HG03558 (cell line): ENCODE measurements at regions not wholly inside any gene's neighbourhood (a gene's known extent, or its start where the extent isn't known, plus 50 kb on each side); places are given as distances from the start of the nearest gene placed in this dataset.

ENCODE experiments used
- ATAC-seq: cut with Tn5 transposase; IDR thresholded peaks from one replicate; pipeline ENCODE4 v1.9.1; 2021; ENCODE audit warnings: moderate number of reproducible peaks; ENCODE audit not compliant: unreplicated experiment; ENCODE audit errors: extremely low read depth

- ATAC-seq: no peak
These were observed 91.5 kb upstream of the ELL2 start for GRCh38 chr5:96053063-96053735.

- ATAC-seq: no peak
These were observed 90.7 kb upstream of the ELL2 start for GRCh38 chr5:96052374-96052773.

DNA sequence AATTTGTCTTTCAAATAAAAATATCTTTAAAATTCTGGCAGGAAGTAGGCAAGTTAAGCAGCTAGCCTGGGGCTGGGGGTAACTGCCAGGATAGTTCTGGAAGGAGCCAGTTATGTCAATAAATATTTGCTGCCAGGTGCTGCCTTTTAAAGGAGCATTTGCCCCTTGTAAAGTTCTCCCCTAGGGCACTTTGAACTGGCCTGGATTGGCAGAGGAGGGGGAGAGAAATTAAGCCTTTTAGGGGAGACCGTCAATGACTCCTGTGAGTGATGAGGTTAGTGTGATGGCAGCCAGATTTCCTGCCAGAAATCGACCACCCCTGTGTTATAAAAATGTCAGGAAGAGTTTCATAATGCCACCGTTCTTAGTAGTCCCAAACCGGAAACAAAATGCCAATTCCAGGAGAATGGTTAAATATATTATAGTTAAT is 89.8 kb upstream of the ELL2 start:
- no peak for ATAC-seq

DNA sequence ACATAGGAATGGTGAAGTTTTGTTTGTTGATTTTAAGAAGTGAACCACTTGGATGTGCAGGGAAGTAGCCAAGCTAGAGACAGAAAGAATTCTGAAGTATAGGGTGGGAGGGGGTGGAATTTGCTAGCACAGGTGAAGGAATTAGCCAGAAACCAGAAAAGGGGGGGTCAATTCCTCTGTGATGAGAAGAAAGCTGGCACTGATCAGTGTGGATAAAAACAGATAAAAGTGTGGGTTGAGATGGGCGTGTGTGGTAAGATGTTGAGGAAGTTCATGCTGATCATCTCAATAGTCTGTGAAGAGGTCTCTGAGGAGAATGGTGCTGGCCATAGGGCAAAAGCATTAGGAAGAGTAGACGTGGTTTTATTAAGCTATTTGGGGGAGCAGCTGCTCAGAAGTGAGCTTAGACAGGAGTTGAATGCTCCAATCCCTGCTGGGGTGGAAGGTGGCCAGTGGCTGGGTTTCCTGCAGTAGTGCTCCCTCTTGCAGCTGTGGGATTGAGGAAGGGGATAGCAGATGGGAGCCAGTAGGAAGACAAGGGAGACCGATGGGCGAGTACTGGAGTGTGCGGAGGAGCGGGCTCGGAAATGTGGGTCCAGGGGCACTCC is 88.7 kb upstream of the ELL2 start:
- ATAC-seq: no peak

DNA sequence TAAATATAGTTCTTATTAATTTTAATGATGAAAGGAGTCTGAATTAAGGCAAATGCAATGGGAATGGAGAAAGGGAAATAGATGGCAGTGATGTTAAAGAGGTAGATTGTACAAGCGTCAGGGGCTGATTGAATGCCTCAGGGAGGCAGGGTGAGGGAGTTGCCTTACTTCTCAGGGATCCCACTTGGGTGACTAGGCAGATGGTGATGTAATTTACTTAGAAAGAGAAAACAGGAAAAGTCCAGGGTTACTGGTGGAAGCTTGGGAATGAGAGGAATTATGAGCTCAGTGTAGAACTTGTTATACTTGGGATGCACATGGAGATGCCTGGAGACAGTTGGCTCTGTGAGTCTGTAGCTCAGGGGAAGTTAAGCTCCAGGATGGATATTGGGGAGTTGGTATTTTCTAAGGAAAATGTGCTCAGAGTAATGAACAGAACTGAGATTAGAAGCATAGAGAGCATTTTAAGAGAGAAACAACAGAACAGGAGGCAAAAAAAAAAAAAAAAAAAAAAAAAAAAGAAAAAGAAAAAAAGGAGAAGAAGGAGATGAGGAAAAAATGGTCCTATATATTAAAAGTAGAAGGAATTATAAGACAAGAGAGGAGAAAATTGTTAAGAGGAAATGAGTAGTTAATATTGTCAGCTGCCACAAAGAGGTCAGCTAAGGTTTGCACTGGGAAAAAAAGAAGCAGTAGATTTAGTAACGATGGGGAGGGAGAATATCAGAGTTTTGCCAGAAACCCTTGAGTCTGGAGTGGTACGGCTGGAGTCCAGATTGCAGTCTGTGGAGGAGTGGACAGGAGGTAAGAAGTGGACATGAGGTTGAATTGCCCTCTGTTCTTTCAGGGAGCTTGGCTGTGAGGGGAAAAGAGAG is 88.0 kb upstream of the ELL2 start:
- ATAC-seq: no peak

- ATAC-seq: no peak
These were observed 87.1 kb upstream of the ELL2 start for GRCh38 chr5:96048763-96049162.

- no peak for ATAC-seq
These were observed 84.2 kb upstream of the ELL2 start for GRCh38 chr5:96045888-96046287.

DNA sequence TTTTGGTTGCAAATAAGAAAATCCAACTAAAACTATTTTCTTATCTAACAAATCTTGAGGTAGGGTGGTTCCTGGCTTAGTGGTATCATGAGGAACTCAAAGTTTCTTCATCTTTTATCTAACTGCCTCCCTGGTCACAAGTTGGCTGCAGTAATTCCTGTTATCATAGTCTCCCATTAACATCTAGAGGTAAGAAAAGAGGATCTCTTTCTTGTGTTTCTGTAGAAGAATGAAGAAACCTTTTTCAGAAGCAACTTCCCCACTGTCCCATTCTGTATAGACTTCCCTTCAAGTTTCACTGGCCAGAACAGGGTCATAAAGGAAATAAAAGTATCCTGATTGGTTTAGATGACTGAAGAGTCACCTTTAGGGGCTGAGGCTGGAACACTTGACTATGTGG is 81.8 kb upstream of the ELL2 start:
- no peak for ATAC-seq

GRCh38 chr5:96037128-96037527 is 75.5 kb upstream of the ELL2 start:
- no peak for ATAC-seq

DNA sequence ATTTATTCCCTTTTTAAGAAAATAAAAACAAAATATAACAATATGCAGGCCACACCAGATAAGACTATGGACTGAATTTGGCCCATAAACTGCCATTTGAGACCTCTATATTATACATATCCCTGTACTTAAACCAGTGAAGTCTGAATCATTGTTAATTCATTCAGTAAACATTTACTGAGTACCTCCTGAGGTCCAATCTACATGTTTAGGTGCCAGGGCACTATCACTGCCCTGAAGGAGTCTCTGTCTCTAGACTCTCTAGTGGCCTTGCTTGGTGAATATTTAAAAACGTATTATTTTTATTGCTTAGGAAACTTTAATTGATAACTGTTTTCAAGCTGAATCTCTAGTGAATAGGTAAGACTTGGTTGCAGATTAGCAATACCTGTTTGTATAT is 74.7 kb upstream of the ELL2 start:
- ATAC-seq: no peak

- no peak for ATAC-seq
These were observed 74.1 kb upstream of the ELL2 start for GRCh38 chr5:96035796-96036195.

DNA sequence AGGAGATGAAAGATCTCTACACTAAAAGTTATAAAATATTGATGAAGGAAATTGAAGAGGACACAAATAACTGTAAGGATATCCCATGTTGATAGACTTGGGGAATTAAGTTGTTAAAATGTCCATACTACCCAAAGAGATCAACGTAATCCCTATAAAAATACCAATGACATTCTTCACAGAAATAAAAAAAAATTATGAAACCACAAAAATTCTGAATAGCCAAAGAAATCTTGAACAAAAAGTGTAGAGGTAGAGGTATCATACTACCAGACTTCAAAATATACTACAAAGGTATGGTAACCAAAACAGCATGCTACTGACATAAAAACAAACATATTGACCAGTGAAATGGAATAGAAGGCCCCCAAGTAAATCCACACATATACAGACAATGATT is 71.5 kb upstream of the ELL2 start:
- ATAC-seq: no peak

- ATAC-seq: no peak
These were observed 70.2 kb upstream of the ELL2 start for GRCh38 chr5:96031811-96032261.

- no peak for ATAC-seq
These were observed 69.5 kb upstream of the ELL2 start for GRCh38 chr5:96031180-96031579.

DNA sequence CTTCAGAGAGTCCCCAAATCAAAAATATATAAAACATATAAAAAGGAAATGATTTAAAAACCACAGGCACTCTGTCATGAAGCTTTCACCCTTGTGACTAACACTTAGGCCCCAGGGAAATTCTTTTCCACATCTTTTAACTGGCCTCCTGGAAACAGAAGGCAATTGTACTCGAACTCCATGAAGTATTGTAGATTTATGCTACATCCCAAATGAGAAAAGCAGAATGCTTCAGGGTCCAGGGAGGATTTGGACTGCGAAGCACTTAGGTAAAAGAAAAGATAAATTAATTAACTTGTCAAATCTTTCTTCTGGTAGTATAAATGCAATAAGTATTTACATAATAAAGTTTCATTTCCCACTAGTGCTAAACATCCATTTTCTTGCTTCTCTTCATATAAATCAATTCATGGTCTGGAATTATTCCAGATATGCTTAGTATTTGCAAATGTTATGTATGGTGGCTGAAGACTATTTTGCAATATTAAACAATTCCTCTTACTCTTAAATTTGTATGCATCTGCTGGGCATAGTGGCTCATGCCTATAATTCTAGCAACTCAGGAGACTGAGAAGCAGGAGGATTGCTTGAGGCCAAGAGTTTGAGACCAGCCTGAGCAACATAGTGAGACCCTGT is 64.9 kb upstream of the ELL2 start:
- ATAC-seq: no peak

GRCh38 chr5:96024683-96025475 is 63.2 kb upstream of the ELL2 start:
- ATAC-seq: no peak

- ATAC-seq: no peak
These were observed 61.9 kb upstream of the ELL2 start for GRCh38 chr5:96023518-96023917.

DNA sequence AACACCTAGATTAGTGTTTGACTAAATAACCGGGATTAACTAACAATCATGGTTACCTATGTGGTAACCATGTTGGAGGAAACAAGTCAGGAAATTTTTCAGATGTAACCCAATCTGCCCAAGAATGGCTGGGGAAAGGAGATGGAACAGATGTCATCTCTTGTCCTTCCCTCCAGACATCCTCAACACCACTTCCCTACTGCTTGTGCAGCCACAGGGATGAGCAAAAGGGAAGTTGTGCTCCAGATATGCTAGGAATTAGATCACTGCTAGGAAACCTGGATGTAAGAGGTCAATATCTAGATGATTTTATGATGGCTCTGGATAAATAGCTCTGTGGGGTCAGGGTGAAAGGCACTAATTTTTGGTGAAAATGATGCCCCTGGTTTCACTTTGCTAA is 61.3 kb upstream of the ELL2 start:
- ATAC-seq: no peak

DNA sequence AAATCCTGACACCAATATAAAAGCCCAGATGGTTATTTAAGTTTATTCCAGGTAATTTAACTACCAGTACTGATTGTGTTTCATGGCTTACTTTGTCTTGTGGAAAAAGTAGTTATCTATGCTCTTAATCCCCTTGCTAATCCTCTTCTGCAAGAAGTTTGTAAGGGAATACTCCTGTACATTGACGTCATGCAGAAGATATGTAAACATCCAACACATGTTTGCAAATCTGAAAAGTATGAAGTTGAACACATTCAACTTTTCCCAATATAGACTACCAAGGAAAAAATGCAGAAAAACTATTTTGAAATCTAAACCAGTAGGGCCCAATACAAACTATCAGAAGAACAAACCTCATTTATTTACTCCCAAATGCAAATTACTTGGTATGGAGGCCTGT is 56.3 kb upstream of the ELL2 start:
- ATAC-seq: no peak

DNA sequence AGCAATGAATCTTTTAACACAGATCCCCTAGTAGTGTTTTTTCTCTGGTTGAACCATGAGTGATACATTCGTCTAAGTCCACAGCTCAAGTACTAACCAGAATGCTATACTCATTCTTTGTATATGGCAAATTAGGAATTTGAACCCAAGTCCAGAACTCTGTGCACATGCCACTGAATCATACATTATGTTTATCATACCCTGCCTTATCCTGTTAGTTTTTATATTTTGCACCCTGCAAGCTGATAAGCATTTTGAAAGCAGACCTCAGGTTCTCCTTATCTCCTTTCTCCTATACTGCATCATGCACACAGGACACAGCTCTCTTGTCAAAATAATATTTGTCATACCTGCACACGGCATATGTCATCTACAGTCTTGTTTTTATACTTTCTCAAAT is 54.6 kb upstream of the ELL2 start:
- ATAC-seq: no peak
